ENCODE measurements at regions not wholly inside any gene's neighbourhood (a gene's known extent, or its start where the extent isn't known, plus 50 kb on each side); places are given as distances from the start of the nearest gene placed in this dataset.

GRCh38 chr14:55899531-55899930 lies 218.7 kb upstream of the PELI2 start:
- CTCF ChIA-PET = no interaction called here
- no peaks in the 10 kb centered on the region for H3K4me1 Mint-ChIP-seq (ENCODE audit: low read depth, unreplicated experiment)
- H3K9me3 Mint-ChIP-seq (ENCODE audit: low read depth, unreplicated experiment) = peaks cover 5% of the 10 kb centered on the region
- BruUV-seq (replicated peaks) = no TSS peak
- DNase-seq = no peak
- no peak for TF ChIP-seq CTCF (IDR thresholded peaks at IDR 0.05; ENCODE audit: unreplicated experiment)
- H3K27ac Mint-ChIP-seq (ENCODE audit: unreplicated experiment) = no peak overlapping the region
- H3K27me3 Mint-ChIP-seq (ENCODE audit: unreplicated experiment) = no peaks in the 10 kb centered on the region
- no peak overlapping the region for H3K4me3 Mint-ChIP-seq (ENCODE audit: low read depth, unreplicated experiment)
- intact Hi-C loops (cut with micrococcal nuclease; ENCODE audit: unreplicated experiment) = no loop called here
- no peaks in the 10 kb centered on the region for H3K36me3 Mint-ChIP-seq (ENCODE audit: insufficient read depth, unreplicated experiment)

GRCh38 chr14:55900749-55901148 lies 217.5 kb upstream of the PELI2 start:
- no peak for TF ChIP-seq CTCF (IDR thresholded peaks at IDR 0.05; ENCODE audit: unreplicated experiment)
- no peaks in the 10 kb centered on the region for H3K27me3 Mint-ChIP-seq (ENCODE audit: unreplicated experiment)
- BruUV-seq (replicated peaks) = no TSS peak
- no peak overlapping the region for H3K27ac Mint-ChIP-seq (ENCODE audit: unreplicated experiment)
- H3K4me3 Mint-ChIP-seq (ENCODE audit: low read depth, unreplicated experiment) = no peak overlapping the region
- CTCF ChIA-PET = no interaction called here
- H3K9me3 Mint-ChIP-seq (ENCODE audit: low read depth, unreplicated experiment) = peaks cover 7% of the 10 kb centered on the region
- intact Hi-C loops (cut with micrococcal nuclease; ENCODE audit: unreplicated experiment) = no loop called here
- H3K4me1 Mint-ChIP-seq (ENCODE audit: low read depth, unreplicated experiment) = no peaks in the 10 kb centered on the region
- DNase-seq = no peak
- H3K36me3 Mint-ChIP-seq (ENCODE audit: insufficient read depth, unreplicated experiment) = no peaks in the 10 kb centered on the region

DNA sequence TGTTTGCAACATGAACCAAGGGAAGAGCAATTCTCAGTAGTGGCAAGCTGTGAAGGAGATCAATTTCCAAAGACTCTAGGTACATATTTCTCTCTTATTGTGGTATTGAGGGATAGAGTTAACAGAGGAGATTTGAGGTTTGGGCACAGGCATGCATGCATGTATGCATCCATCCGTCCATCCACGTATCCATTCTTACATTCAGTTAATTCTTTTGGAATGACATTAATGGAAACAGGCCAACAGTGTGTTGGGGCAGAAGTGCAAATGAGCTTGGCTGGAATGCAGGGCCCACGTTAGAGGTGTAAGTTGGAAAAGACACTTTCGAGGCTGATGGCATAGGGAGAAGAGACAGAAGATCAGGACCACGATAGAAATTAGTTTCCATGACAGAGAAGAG lies 216.9 kb upstream of the PELI2 start:
- H3K9me3 Mint-ChIP-seq (ENCODE audit: low read depth, unreplicated experiment) = peaks cover 7% of the 10 kb centered on the region
- intact Hi-C loops (cut with micrococcal nuclease; ENCODE audit: unreplicated experiment) = no loop called here
- no peak overlapping the region for H3K4me3 Mint-ChIP-seq (ENCODE audit: low read depth, unreplicated experiment)
- TF ChIP-seq CTCF (IDR thresholded peaks at IDR 0.05; ENCODE audit: unreplicated experiment) = no peak
- CTCF ChIA-PET = no interaction called here
- BruUV-seq (replicated peaks) = no TSS peak
- no peak overlapping the region for H3K27ac Mint-ChIP-seq (ENCODE audit: unreplicated experiment)
- no peaks in the 10 kb centered on the region for H3K4me1 Mint-ChIP-seq (ENCODE audit: low read depth, unreplicated experiment)
- H3K27me3 Mint-ChIP-seq (ENCODE audit: unreplicated experiment) = no peaks in the 10 kb centered on the region
- no peak for DNase-seq
- no peaks in the 10 kb centered on the region for H3K36me3 Mint-ChIP-seq (ENCODE audit: insufficient read depth, unreplicated experiment)

DNA sequence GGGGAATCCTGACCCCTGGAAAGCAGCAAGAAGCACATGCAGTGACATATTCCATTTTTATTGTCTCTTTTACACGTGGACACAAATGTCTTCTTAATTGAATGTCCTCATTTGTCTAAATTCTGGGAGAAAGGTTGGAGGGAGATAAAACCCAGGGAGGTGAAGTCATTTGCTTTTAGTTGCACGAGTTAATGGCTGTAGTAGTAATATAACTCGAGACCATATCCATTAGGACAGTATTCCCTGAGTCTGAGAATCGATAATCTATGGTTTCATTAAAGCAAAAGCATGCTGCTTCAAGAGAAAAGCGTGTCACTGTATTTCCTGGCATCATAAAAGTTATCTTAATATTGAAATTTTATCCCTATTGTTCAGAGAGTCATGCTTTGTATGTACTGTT lies 216.0 kb upstream of the PELI2 start:
- Mint-ChIP-seq H3K27ac (ENCODE audit: unreplicated experiment) (no peak overlapping the region), H3K4me3 (ENCODE audit: low read depth, unreplicated experiment) (no peak overlapping the region), H3K9me3 (ENCODE audit: low read depth, unreplicated experiment) (peaks cover 7% of the 10 kb centered on the region), H3K36me3 (ENCODE audit: insufficient read depth, unreplicated experiment) (no peaks in the 10 kb centered on the region), H3K27me3 (ENCODE audit: unreplicated experiment) (no peaks in the 10 kb centered on the region), H3K4me1 (ENCODE audit: low read depth, unreplicated experiment) (no peaks in the 10 kb centered on the region)
- intact Hi-C loops (cut with micrococcal nuclease; ENCODE audit: unreplicated experiment) = no loop called here
- no peak for DNase-seq
- TF ChIP-seq CTCF (IDR thresholded peaks at IDR 0.05; ENCODE audit: unreplicated experiment) = no peak
- no TSS peak for BruUV-seq (replicated peaks)
- CTCF ChIA-PET = no interaction called here

DNA sequence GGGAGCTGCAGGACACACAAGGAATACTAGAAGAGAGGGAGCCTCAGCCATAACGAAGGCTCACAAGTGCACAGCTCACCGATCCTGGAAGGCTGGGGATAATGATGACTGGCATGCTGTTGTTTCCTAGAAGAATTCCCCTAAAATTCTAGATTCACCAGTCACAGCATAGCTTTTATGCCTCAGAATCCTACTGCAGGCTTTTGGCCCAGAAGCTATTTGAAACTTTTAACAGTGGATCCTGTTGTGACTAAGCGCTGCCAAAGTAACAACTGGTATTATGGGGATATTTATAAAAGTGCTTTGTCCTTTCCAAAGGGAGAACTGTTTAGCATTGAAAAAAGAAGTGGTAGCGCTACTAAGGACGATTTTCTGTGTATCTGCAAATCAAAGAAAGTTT lies 214.1 kb upstream of the PELI2 start:
- H3K4me1 Mint-ChIP-seq (ENCODE audit: low read depth, unreplicated experiment) = no peaks in the 10 kb centered on the region
- H3K27me3 Mint-ChIP-seq (ENCODE audit: unreplicated experiment) = no peaks in the 10 kb centered on the region
- intact Hi-C loops (cut with micrococcal nuclease; ENCODE audit: unreplicated experiment) = no loop called here
- DNase-seq = no peak
- H3K4me3 Mint-ChIP-seq (ENCODE audit: low read depth, unreplicated experiment) = no peak overlapping the region
- peaks cover 5% of the 10 kb centered on the region for H3K9me3 Mint-ChIP-seq (ENCODE audit: low read depth, unreplicated experiment)
- H3K36me3 Mint-ChIP-seq (ENCODE audit: insufficient read depth, unreplicated experiment) = no peaks in the 10 kb centered on the region
- TF ChIP-seq CTCF (IDR thresholded peaks at IDR 0.05; ENCODE audit: unreplicated experiment) = no peak
- no TSS peak for BruUV-seq (replicated peaks)
- CTCF ChIA-PET = no interaction called here
- H3K27ac Mint-ChIP-seq (ENCODE audit: unreplicated experiment) = no peak overlapping the region

Data from Calu3 (cell line).